Stimulated activated CD4-positive, alpha-beta T cell treated with anti-CD3 and anti-CD28 coated beads, Interleukin-2, amount 100 ng/mL, for 24 hours (primary cell): ENCODE measurements at regions not wholly inside any gene's neighbourhood (a gene's known extent, or its start where the extent isn't known, plus 50 kb on each side); places are given as distances from the start of the nearest gene placed in this dataset.
"Not testable (repeated sequence)": the region's sequence is repeated elsewhere in the genome, so short reads cannot be mapped to it uniquely, and the experiment has no call there.

Experiments
- DNase-seq, 2 donors: peaks; one replicate each; pipeline ENCODE4 v3.0.0-alpha.2; 2020

DNA sequence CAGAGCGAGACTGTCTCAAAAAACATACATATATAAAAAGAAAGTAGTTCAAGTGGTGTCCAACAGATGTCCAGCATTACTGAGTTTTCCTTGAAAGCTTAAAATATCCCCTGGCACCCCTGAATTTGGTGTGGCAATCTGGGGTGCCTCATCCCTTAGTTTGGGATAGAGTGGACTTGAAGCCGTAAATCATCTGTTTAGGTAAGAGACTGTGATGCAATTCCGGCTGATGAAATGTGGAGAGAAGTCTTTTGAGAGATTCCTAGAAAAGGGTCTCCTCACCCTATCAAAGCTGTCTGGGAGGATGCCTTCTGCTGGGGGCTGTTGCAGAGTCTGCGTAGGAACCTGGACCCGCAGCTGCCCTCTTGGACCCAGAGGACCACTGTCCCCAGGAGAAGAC lies 408.0 kb downstream of the RPS24 start:
- no peak for DNase-seq

DNA sequence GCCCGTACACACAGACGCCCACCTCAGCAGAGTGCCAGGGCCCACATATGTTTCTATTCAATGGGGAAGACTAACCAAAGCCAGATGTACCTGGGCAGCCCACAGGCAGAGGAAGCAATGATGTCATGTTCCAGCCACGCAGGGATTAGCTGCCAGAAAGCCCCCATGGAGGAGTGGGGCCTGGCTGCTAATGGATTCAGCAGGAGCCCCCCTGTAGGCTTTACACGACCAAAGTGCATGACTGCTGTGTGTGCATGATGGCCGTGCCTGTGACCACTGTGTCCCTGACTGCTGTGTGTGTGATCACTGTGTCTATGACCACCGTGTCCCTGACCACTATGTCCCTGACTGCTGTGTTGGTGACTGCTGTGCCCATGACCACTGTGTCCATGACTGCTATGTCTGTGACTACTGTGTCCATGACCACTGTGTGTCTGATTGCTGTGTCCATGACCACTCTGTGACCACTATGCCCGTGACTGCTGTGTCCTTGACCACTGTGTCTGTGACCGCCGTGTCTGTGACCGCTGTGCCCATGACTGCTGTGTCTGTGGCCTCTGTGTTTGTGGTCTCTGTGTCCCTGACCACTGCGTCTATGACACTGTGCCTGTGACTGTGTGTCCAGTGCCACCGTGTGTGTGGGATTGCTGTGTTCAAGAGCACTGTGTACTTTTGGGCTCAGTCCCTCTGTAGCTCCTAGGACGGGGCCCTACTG lies 409.3 kb downstream of the RPS24 start:
- DNase-seq: no peak

DNA sequence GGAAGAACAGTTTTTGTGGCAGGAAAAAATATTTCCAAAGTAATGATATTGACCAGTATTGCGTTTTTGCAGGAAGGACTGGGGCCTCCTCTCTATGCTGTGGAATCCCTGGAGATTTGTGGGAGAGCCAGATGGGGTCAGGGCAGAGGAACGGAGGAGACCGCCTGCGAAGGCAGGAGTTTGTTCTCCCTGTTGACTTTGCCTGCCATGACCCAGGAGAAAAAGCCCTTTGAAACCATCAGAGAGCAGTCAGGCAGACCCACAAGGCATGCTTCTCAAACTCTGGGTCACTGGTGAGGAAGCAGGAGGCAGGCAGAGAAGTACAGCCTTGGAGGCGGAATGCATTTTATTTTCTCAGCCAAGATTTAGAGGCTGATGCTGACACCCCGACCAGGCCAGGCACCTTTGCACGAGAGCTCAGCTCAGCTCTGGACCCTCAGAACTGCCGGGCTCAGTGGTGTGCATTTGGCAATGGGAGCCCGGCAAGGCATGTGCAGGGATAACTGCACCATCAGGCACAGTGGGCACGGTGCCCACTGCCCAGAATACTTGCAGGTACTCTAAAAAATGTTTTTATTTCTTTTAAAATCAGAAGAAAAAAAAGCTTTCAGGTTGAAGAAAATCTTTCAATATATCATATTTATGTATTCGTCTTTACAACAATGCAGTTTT lies 410.4 kb downstream of the RPS24 start:
- DNase-seq: no peak

DNA sequence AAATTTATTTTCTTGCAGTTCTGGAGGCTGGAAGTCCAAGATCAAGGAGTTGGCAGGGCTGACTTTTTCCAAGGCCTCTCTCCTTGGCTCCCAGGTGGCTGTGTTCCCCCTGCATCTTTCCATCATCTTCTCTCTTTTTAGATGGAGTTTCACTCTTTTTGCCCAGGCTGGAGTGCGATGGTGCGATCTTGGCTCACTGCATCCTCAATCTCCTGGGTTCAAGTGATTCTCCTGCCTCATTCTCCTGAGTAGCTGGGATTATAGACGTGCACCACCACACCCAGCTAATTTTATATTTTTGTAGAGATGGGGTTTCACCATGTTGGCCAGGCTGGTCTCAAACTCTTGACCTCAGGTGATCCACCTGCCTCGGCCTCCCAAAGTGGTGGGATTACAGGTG lies 411.1 kb downstream of the RPS24 start:
- DNase-seq: not testable (repeated sequence)

DNA sequence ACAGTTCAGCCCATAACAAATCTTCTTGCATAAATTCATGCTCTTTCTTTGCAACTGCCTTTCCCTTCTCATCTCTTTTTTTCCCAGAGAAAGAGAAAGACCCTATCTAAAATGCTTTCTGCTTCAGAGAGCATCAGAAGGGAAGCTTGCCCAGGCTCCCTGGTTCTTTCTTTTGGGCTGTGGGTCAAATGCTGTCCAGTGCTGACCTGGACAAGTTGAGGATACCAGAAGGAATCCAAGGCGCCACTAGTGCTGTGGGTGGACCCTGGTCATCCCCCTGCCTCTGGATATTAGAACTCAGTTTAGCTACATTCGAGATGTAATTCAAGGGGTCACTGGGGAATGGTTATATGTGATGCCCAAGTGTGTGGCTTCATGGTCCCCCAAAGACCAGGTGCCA lies 411.6 kb downstream of the RPS24 start:
- no peak for DNase-seq

DNA sequence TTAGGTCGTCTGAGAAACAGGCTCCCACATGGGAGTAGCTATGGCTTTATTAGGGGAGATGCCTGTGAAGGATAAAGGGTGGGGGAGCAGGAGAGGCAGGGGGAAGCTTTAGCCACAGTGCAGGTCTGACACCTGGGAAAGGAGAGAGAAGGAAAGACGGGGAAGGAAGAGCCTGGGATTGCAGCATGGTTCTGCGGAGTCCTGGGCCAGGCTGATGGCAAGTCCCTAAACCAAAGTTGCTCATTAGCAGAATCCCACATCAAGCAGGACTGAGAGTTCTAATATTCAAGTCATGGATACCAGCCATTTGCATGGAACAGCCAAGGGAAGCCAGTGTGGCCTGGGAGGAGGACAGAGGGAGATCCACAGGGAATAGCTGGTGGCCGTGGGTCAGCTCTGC lies 414.8 kb downstream of the RPS24 start:
- no peak for DNase-seq

DNA sequence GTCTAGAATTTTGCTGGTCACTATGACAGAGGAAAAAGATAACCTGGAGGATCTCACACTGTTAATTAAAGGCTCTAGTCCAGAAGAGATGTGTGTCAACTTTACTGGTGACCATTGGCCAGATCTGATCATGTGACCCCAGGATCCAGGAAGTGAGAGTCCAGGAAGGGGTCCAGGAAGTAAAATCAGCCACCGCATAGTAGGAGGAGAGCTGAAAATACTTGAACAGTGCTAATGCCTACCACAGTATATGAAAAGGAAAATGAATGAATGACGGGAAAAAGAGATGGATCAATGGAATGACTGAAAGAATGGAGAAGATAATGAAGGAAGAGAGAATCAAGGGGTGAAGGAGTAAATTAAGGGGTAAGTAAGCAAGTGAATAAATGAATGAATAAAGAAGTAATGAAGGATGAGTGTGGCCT lies 415.3 kb downstream of the RPS24 start:
- DNase-seq: no peak

DNA sequence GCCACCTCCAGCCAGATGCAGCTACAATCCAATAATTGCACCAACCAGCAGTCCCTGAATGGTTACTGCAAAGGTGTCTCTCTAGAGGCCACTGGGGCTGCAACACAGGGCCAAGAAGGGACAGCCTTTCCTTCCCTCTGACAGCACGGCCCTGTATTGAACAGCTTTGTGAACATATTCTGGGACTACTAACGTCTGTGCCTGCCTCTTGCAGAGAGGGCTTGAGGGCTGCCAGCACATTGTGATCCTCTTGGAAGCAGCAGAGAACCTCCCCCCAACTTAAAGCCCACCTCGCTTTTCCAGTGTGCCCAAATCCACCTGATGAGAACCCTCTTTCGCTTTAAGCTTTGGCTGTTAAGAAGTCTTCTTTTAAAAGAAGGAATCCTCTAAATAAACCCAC lies 415.9 kb downstream of the RPS24 start:
- no peak for DNase-seq

DNA sequence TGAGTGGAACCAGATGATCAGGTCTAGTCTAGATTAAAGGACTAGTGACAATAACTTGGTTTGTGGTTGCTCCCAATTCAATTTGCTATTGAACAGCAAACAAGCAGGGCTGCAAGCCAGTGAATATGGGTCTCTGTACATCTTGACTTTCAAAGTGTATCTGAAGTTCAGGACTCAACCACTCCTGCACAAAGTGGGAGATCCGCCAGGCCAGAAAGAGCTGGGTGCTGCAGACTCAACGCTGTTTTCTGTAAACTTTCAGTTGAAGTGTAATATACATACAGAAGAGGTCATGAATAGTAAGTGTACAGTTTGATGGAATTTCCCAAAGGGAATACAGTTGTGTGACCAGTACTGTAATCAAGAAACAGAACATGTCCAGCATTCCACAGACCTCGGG lies 416.6 kb downstream of the RPS24 start:
- no peak for DNase-seq

DNA sequence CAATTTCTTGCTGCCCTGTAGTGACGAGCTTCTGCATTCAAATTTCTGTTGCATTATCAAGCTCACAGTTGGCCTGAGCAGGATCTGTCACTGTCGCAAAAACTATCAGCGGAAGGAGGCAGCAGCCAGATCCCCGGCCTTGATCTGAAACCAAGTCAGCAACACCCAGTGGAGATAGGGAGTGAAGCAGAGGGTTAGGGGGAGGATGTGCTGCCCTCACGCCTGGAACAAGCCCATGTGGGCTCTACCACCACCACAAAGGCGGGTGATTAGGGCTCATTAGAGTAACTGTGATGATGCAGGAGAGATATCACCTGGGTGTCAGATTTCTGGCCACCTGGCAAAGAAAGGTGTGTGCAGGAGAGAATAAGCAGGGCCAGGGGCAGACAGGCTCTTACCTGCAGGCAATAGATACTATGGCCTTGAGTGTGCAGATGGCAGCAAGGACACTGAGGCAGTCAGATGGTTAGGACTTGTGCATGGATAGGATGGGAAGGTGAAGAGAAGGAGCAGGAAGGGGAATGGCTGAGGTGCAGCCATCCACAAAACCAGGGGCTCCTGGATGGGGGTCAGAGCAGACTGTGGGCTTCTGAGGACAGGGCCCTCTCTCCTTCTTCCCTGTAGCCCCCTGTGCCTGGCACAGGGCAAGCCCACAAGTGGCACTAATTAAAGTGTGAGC lies 417.3 kb downstream of the RPS24 start:
- no peak for DNase-seq

DNA sequence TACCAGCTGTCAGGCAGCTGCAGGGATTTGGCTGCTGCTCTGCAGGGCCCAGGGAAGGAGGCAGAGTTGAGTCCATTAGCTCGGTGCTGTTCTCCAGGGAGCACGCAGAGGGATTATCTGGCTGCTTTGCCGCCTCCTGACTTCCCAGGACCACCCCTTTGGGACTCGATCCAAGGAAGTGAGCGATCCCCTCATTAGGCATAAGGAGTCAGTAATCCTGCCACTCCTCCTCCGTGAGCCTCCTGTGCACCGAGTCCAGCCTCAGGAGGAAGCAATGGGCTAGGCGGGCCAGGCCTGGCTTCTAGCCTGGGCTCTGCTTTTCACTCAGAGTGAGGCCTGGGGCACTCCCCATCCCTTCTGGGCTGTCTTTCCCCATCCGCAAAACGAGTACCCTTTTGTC lies 417.9 kb downstream of the RPS24 start:
- DNase-seq: no peak

DNA sequence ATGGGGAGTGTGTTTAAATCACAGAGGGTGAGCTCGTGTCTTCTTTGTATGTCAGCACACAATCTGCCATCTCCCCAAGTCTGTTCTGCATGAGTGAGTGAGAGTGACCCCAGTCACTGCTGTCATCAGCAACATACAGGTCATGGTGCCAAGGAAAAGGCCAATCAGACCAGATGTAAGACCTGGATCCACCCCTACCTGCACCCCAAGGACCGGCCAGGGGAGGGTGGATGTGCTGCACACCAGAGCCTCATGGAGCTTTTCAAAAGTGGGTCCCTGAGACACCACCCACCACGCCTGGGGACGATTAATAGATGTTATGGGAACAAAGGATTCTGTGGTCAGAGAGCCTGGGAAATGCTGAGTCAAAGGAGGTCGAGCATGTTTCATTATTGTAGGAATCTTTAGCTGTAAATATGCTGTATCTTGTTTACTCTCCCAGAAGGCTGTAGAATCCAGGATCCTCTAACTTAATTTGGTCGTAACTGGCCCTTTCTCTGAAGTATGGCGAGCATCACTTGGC lies 420.5 kb downstream of the RPS24 start:
- no peak for DNase-seq

DNA sequence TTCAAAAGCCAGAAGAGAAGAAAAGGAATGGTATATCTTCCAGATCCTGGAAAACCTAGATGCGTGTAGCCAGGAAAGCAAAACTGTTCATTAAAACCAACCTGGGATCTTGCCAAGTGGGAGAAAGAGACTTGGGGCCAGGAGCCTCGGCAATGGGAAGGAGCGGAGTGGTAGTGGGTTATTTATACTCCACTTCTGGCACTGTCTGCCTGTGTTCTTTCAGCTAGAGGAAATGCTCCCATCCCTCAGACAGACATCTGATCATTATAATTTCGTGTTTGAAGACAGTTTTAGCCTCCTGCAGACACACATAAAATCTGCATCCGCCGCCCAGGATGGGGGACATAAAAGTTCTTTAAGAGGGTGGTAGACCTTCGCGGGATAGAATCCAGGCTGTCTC lies 421.6 kb downstream of the RPS24 start:
- no peak for DNase-seq

DNA sequence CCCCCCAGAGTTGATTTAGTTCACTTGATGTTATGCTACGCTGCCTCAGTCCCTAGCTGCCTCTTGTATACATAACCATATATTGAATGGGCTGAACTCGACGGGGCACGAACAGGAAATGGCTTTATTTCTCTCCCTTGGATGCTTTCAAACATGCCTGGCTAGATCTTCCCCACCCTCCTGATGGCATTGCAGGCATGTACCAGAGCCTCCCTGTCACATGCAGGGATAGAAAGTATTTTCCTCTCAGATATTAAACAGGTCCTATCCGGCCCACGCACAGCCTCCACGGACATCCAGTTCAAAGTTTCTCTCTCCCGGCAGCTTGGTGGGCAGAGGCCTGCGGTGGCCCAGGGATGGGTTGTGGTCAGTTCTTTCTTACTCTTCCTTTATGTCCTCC lies 422.1 kb downstream of the RPS24 start:
- no peak for DNase-seq

DNA sequence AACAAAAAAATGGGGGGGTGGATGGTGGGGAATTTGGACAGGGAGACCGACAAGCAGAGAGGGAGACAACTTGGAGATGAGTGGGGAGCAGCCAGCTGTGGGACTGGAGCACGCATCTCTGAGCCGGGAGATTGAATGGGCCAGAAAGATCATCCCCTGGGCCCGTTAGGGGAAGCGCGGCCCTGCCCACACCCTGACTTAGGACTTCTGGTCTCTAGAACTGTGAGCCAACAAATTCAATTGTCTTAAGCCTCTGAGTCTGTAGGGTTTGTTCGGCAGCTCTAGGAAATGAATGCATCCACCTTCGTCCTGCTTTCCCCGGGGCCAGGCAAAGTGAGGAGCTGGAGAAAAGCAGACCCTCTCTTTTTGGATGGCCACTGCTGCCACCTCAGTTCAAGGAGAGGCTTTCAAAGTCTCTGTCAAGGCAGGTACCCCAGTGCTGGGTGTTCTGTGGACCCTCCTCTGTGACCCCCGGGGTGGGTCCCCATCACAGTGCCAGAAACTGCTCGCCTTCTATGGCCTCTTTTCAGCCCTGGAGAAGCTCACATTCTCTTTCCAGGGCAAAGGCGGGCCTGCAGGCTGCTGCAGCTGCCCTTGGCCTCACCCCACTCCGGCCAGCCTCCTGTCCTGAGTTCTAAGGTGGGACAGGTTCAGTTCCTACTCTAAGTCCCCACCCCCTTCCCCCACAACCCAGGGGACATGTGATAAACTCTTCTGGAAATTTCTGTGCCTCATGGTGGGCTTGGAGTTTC lies 423.2 kb downstream of the RPS24 start:
- no peak for DNase-seq

DNA sequence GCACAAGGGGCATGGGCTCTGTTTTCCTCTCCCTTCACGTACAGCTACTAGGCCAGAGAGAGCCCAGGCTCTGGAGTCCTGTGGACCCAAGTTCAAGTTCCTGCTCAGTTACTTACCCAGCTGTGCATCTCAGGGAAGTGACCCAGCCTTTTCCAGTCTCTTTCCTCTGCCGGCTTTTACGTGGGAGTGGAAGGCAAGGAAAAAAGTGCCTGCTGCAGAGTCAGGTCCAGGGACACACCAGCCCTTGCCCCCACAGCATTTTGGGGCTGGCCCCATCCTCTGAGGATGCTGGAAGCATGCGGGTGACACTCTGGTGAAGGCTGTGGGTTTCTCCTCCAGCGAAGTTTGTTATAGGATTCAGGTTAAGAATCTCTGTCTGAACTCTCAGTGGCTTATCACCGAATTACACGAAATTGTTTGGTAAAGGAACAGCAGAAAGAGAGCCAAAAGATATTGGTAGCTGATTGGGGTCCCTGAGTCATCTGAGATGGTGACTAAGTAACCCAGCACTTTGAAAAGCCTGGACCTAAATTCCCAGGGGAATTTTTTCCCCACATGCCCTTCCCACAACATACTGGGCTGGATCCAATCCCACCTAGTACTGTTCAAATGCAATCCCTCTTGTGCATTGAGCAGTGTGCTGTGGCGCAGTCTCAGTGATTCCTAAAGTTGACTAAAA lies 424.3 kb downstream of the RPS24 start:
- no peak for DNase-seq

DNA sequence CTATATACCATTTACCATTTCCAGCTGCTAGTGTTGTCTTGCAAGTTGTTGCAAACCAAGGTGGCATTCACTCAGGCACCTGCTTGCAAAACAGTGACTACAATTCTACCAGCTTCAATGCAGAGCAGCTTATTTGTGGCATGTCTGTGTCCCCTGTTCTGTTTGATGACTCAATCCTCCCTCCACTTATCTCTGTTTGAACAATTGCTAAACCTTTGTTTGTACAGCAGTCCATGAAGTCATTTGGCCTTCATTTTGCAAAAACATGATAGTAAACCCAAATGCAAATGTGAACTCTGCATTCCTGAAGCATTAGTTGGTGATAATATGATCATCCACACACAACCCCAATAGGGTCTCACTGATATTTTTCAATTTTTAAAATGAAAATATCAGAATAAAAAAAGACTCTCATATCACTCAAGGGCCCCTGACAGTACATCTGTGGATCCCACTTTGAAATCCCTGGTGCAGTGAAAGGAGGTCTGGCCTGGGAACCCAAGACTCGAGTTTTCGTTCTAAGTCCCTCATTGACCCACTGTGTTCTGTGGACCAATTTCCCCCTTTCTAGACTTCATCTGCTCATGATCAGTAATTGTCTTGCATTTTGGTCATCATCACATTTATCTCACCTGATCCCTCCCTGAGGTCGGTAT lies 425.4 kb downstream of the RPS24 start:
- DNase-seq: no peak

DNA sequence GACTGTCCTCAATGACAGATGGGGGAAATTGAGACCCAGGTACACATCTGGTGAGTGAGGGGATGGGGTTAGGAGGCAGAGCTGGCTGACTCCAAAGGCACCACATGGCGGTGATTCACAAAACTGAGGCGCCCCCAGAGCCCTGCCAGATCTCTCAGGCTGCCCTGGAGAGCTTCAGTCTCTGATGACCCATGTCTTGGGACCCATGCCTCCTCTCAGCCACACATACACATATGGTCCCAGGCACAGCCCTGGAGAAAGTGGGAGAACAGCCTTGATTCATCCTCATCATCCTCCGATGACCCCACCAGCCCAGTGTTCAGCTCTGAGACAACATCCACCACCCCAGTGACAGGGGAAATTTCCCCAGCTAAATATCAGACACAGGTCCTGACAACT lies 426.0 kb downstream of the RPS24 start:
- DNase-seq: no peak

DNA sequence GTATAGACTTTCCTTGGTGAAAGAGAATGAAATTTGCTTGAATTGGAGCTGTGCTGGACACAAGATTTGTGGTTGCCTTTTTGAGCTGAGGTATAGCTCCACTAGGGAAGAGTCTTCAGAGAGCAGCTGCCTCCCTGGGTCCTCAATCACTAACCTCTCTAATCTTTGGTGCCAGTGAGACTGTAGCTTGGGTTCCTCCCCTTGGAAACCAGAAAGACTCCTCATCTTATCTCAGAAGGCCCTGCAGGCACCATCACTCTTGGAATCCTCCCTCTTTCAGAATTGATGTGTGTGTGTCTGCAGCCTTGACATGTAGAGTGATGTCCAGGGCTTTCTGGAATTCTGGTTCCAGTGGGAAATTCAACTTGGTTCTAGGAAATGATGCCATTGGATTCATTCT lies 426.5 kb downstream of the RPS24 start:
- no peak for DNase-seq

DNA sequence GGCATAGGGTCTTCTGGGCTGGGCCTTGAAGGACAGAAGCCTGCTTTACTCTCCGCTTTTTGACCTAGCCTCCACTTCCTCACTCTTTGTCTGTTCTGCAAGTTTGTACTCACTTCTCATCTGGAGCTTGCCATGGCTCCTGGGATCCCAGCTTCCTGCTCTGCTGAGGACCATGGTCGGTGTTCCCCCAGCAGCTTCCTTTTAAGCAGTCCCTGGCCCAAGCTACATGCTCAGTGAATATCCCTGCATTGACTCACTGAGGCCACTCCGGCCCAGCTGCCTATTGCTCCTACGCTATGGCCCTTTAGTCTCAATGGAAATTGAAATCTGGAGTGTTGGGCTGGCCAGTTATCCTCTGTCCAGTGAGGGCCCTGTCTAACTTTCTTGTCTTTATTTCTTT lies 427.7 kb downstream of the RPS24 start:
- DNase-seq: no peak

DNA sequence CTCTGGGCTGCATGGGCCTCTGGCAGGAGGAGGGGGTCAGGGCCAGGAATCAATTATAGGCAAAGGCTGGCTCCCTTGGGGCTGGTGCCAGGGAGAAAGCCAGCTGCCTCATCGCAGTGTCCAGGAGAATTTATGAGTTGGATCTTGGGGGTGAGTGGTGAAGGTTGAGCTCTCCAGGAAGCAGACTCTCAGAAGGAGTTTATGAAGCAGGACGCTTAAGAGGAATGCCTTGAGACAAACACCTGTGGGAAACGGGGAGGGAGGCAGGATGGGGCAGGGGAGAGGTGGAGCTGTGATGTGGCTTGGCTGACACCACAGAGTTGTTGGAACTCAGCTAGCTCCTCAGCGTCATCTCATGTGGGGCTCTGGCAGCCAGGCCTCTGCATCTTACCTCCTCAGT lies 428.5 kb downstream of the RPS24 start:
- no peak for DNase-seq

DNA sequence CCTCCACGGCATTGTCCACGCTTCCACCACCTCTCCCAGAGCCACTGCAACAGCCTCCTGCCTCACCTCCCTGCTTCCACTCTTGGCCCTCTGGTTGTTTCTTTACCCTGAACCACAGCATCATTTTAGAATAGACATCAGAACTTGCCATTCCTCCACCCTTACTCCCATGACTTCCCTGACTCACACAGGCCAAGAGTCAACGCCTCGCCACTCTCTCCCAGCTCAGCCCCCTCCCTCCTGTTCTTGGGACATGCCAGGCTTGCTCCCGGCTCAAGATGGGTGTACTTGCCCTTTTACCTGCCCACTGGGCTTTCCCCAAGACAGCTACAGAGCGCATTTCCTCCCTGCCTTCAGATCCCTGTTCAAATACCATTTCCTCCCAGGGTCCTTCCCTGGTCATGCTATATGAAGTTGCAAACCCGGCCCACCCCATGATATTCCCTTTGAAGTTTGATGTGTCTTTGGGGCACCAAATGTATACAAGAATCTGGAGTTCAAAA lies 429.1 kb downstream of the RPS24 start:
- no peak for DNase-seq
